Neural progenitor cell (in vitro differentiated cells): ENCODE measurements at regions not wholly inside any gene's neighbourhood (a gene's known extent, or its start where the extent isn't known, plus 50 kb on each side); places are given as distances from the start of the nearest gene placed in this dataset.

Experiments
- DNase-seq: peaks from one replicate; pipeline ENCODE4 v3.0.0-alpha.2; 2016; ENCODE audit warnings: low spot score
- H2AFZ ChIP-seq: fragments of 200-600 bp; sonication (generic); replicated peaks from 2 replicates; pipeline ENCODE4 v1.6.1; 2016; ENCODE audit warnings: antibody characterized with exemption
- H3F3A ChIP-seq: fragments of 200-600 bp; sonication (generic); 2 replicates; pipeline ENCODE4 v1.6.1; 2016; ENCODE audit warnings: antibody characterized with exemption, low read depth
- H3K27ac ChIP-seq: fragments of 200-600 bp; sonication (generic); 2 replicates; pipeline ENCODE4 v1.5.1; 2016; ENCODE audit warnings: mild to moderate bottlenecking
- H3K27me3 ChIP-seq: fragments of 200-600 bp; sonication (generic); 2 replicates; pipeline ENCODE4 v1.6.1; 2016; ENCODE audit warnings: mild to moderate bottlenecking, moderate library complexity
- H3K36me3 ChIP-seq: fragments of 200-600 bp; sonication (generic); 2 replicates; pipeline ENCODE4 v1.5.1; 2016
- H3K4me1 ChIP-seq: fragments of 200-600 bp; sonication (generic); 2 replicates; pipeline ENCODE4 v1.6.1; 2016; ENCODE audit warnings: mixed run types
- H3K4me2 ChIP-seq: fragments of 200-600 bp; sonication (generic); 2 replicates; pipeline ENCODE4 v1.6.1; 2016
- H3K4me3 ChIP-seq: fragments of 200-600 bp; sonication (generic); 2 replicates; pipeline ENCODE4 v1.5.1; 2016
- H3K79me2 ChIP-seq: fragments of 200-600 bp; sonication (generic); 2 replicates; pipeline ENCODE4 v1.6.1; 2016; ENCODE audit warnings: low read depth
- H3K9ac ChIP-seq: fragments of 200-600 bp; sonication (generic); 2 replicates; pipeline ENCODE4 v1.6.1; 2016
- H3K9me3 ChIP-seq: fragments of 200-600 bp; sonication (generic); 2 replicates; pipeline ENCODE4 v1.5.1; 2016; ENCODE audit warnings: low read depth
- H4K20me1 ChIP-seq: fragments of 200-600 bp; sonication (generic); 2 replicates; pipeline ENCODE4 v1.6.1; 2016; ENCODE audit warnings: low read depth
- H3K27ac Mint-ChIP-seq: 3 replicates; pipeline ENCODE4 v1.8.0; 2021; ENCODE audit warnings: mixed read lengths
- H3K27me3 Mint-ChIP-seq: 2 replicates; pipeline ENCODE4 v1.8.0; 2022; ENCODE audit warnings: low read depth, mild to moderate bottlenecking, inconsistent platforms, moderate library complexity, mixed read lengths; ENCODE audit not compliant: insufficient read depth
- H3K36me3 Mint-ChIP-seq: 3 replicates; pipeline ENCODE4 v1.8.0; 2021; ENCODE audit warnings: mixed read lengths
- H3K4me1 Mint-ChIP-seq: 3 replicates; pipeline ENCODE4 v1.8.0; 2021; ENCODE audit warnings: mixed read lengths
- H3K4me3 Mint-ChIP-seq: 3 replicates; pipeline ENCODE4 v1.8.0; 2021; ENCODE audit warnings: mild to moderate bottlenecking, moderate library complexity, mixed read lengths
- H3K9me3 Mint-ChIP-seq: 3 replicates; pipeline ENCODE4 v1.8.0; 2020; ENCODE audit warnings: mixed read lengths
- EZH2 ChIP-seq: fragments of 200-600 bp; sonication (generic); IDR thresholded peaks from 2 replicates; pipeline ENCODE4 v1.6.1; 2017; ENCODE audit warnings: antibody characterized with exemption, mild to moderate bottlenecking, moderate library complexity
- EZH2phosphoT487 ChIP-seq: fragments of 200-600 bp; sonication (generic); IDR thresholded peaks from 2 replicates; pipeline ENCODE4 v1.6.1; 2017; ENCODE audit warnings: antibody characterized with exemption
- TF ChIP-seq, protein P1 (sequence below): fragments of 200-600 bp; sonication (generic); IDR thresholded peaks from 2 replicates; pipeline ENCODE4 v1.5.1; 2017; ENCODE audit warnings: antibody characterized with exemption, mild to moderate bottlenecking

DNA sequence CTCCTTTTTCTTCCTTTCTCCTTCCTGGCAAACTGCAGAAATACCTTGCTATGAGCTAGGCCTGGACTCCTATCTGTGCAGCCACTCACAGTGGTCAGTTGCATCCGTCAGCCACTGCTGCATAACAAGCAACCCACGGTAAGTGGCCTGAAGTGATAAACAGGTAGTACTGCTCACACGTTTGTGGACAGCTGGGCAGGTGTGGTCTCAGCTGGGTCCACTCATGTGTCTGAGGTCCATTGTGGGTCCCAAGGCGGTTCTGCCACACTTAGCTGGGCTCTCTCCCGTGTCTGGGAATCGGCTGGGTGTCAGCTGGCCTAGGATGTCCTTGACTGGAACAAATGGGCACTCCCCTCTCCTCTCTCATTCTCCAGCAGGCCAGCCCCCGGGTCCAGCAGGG is 109.3 kb downstream of the BRD1 start:
- Histone ChIP-seq H3K79me2 (no peaks in the 10 kb centered on the region), H3K27me3 (peaks cover 65% of the 10 kb centered on the region), H3K27ac (no peak overlapping the region), H3K4me1 (no peaks in the 10 kb centered on the region), H3F3A (no peaks in the 10 kb centered on the region), H3K36me3 (no peaks in the 10 kb centered on the region), H3K4me2 (no peak overlapping the region), H2AFZ (no peak overlapping the region), H4K20me1 (no peaks in the 10 kb centered on the region), H3K4me3 (no peak overlapping the region), H3K9ac (no peak overlapping the region), H3K9me3 (no peaks in the 10 kb centered on the region)
- DNase-seq = no peak
- H3K27ac Mint-ChIP-seq = no peak overlapping the region
- no peaks in the 10 kb centered on the region for H3K9me3 Mint-ChIP-seq
- peaks cover 36% of the 10 kb centered on the region for H3K27me3 Mint-ChIP-seq
- H3K4me3 Mint-ChIP-seq = no peak overlapping the region
- TF ChIP-seq EZH2 = no peak
- TF ChIP-seq EZH2phosphoT487 = no peak
- TF ChIP-seq, protein P1, sequence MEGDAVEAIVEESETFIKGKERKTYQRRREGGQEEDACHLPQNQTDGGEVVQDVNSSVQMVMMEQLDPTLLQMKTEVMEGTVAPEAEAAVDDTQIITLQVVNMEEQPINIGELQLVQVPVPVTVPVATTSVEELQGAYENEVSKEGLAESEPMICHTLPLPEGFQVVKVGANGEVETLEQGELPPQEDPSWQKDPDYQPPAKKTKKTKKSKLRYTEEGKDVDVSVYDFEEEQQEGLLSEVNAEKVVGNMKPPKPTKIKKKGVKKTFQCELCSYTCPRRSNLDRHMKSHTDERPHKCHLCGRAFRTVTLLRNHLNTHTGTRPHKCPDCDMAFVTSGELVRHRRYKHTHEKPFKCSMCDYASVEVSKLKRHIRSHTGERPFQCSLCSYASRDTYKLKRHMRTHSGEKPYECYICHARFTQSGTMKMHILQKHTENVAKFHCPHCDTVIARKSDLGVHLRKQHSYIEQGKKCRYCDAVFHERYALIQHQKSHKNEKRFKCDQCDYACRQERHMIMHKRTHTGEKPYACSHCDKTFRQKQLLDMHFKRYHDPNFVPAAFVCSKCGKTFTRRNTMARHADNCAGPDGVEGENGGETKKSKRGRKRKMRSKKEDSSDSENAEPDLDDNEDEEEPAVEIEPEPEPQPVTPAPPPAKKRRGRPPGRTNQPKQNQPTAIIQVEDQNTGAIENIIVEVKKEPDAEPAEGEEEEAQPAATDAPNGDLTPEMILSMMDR = no peak
- H3K36me3 Mint-ChIP-seq = no peaks in the 10 kb centered on the region
- peaks cover 2% of the 10 kb centered on the region for H3K4me1 Mint-ChIP-seq

DNA sequence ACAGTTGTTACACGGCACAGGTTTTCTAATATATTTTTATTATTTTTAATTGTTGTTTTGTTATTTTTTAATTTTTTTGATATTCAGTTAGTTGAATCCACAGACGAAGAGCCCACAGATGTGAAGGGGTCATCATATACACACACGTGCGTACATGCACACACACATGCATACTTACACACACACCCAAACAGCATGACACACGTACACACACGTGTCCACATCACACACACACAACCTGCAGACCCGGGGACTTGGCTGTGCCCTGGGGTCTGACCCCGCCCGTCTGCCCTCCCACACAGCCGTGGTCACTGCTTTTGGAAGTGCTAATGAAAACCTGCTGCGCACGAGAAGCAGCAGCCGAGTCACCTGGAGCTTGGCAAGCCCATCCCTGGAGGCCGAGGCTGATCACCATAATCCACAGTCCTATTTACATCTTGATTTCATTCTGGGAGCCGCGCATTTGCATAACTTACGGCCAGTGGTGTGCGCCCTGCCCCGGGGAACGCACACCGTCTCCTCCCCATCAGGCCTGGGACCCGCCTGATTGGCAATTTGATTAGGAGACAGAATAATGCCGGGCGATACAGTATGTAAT is 110.3 kb downstream of the BRD1 start:
- Mint-ChIP-seq H3K27me3 (peaks cover 38% of the 10 kb centered on the region), H3K27ac (no peak overlapping the region), H3K36me3 (no peaks in the 10 kb centered on the region), H3K4me3 (no peak overlapping the region), H3K4me1 (peaks cover 2% of the 10 kb centered on the region), H3K9me3 (no peaks in the 10 kb centered on the region)
- no peak overlapping the region for H3K4me3 ChIP-seq
- no peak overlapping the region for H2AFZ ChIP-seq
- H3K9ac ChIP-seq = no peak overlapping the region
- H3K27ac ChIP-seq = no peak overlapping the region
- H4K20me1 ChIP-seq = peaks cover 6% of the 10 kb centered on the region
- H3K27me3 ChIP-seq = peaks cover 64% of the 10 kb centered on the region
- no peaks in the 10 kb centered on the region for H3K36me3 ChIP-seq
- H3F3A ChIP-seq = no peaks in the 10 kb centered on the region
- no peaks in the 10 kb centered on the region for H3K79me2 ChIP-seq
- H3K4me2 ChIP-seq = no peak overlapping the region
- H3K4me1 ChIP-seq = no peaks in the 10 kb centered on the region
- no peaks in the 10 kb centered on the region for H3K9me3 ChIP-seq
- DNase-seq = peak; percentile 48
- TF ChIP-seq, protein P1 = no peak
- TF ChIP-seq EZH2phosphoT487 = no peak
- no peak for TF ChIP-seq EZH2

DNA sequence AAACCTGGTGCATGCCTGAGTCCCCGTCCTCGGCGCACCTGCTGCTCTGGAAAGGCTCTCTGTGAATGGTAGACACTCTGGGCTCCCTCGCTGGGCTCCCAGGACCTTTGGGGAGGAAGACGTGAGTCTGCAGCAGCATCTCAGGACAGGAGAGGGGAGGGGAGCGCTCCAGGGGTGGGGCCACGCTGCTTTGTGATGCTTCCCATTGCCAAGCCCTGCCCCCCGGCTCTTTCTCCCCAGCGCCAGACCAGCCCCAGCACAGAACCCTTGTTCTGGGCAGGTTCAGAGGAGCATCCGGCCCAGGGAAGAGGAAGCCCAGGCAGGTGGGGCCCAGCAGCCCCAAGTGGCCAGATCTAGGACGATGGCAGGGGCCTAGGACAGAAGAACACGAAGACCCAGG is 111.2 kb downstream of the BRD1 start:
- H3K27ac ChIP-seq = no peak overlapping the region
- H3K4me2 ChIP-seq = no peak overlapping the region
- no peaks in the 10 kb centered on the region for H3K36me3 ChIP-seq
- no peaks in the 10 kb centered on the region for H3K79me2 ChIP-seq
- peaks cover 2% of the 10 kb centered on the region for H3K4me1 Mint-ChIP-seq
- no peak overlapping the region for H2AFZ ChIP-seq
- H3F3A ChIP-seq = peaks cover 5% of the 10 kb centered on the region
- H3K9me3 ChIP-seq = no peaks in the 10 kb centered on the region
- no peak overlapping the region for H3K9ac ChIP-seq
- no peak overlapping the region for H3K27ac Mint-ChIP-seq
- H3K4me1 ChIP-seq = no peaks in the 10 kb centered on the region
- H3K9me3 Mint-ChIP-seq = peaks cover under 1% of the 10 kb centered on the region
- H4K20me1 ChIP-seq = peaks cover 8% of the 10 kb centered on the region
- TF ChIP-seq EZH2phosphoT487 (no peak), EZH2 (no peak)
- TF ChIP-seq, protein P1 = no peak
- peaks cover 60% of the 10 kb centered on the region for H3K27me3 ChIP-seq
- no peak for DNase-seq
- no peak overlapping the region for H3K4me3 Mint-ChIP-seq
- peaks cover 35% of the 10 kb centered on the region for H3K27me3 Mint-ChIP-seq
- no peak overlapping the region for H3K4me3 ChIP-seq
- H3K36me3 Mint-ChIP-seq = no peaks in the 10 kb centered on the region
